Ovary (tissue), 3 donors: ENCODE measurements at regions not wholly inside any gene's neighbourhood (a gene's known extent, or its start where the extent isn't known, plus 50 kb on each side); places are given as distances from the start of the nearest gene placed in this dataset.

Source experiments
- CTCF ChIP-seq, 3 donors: fragments of 450-650 bp in 2 of 3; fragments of 200-600 bp in 1 of 3; IDR thresholded peaks; one replicate each; pipeline versions ENCODE4 v1.5.1 to v1.8.0; 2016 to 2022; ENCODE audit warnings: antibody characterized with exemption in 3 of 3, mild to moderate bottlenecking in 1 of 3
- EP300 ChIP-seq: sonication (generic); formaldehyde crosslinking; IDR thresholded peaks from one replicate; pipeline ENCODE4 v1.6.1; 2017; ENCODE audit warnings: antibody characterized with exemption
- donor health status: DM: no; HTN: no; CAD: no.

- no peak for TF ChIP-seq EP300
- TF ChIP-seq CTCF (IDR thresholded peaks at IDR 0.05): no peak
Observed at GRCh38 chr1:172895761-172896160, 155.0 kb downstream of the TNFSF18 start.
